Endometrium (tissue), 2 donors: ENCODE measurements at regions not wholly inside any gene's neighbourhood (a gene's known extent, or its start where the extent isn't known, plus 50 kb on each side); places are given as distances from the start of the nearest gene placed in this dataset.
"Not testable (repeated sequence)": the region's sequence is repeated elsewhere in the genome, so short reads cannot be mapped to it uniquely, and the experiment has no call there.

Experiments
- FAIRE-seq: peaks from 2 replicates; lab custom pipeline; 2012; peaks lifted over from hg19 to GRCh38; lab: Jason Lieb, UNC
- donor health status: control.
- donor health status: control.

GRCh38 chr7:153407291-153408046 lies 644.7 kb upstream of the DPP6 start:
- FAIRE-seq: no peak

- no peak for FAIRE-seq
Observed at GRCh38 chr7:153408360-153409335, 643.5 kb upstream of the DPP6 start.

- not testable (repeated sequence) for FAIRE-seq
Observed at GRCh38 chr7:153409567-153410342, 642.4 kb upstream of the DPP6 start.

GRCh38 chr7:153410997-153411642 lies 641.1 kb upstream of the DPP6 start:
- not testable (repeated sequence) for FAIRE-seq

- not testable (repeated sequence) for FAIRE-seq
Observed at GRCh38 chr7:153412114-153412823, 639.9 kb upstream of the DPP6 start.

- not testable (repeated sequence) for FAIRE-seq
Observed at GRCh38 chr7:153412824-153413198, 639.4 kb upstream of the DPP6 start.

GRCh38 chr7:153413199-153413539 lies 639.0 kb upstream of the DPP6 start:
- FAIRE-seq: no peak

GRCh38 chr7:153413540-153414287 lies 638.5 kb upstream of the DPP6 start:
- no peak for FAIRE-seq

GRCh38 chr7:153414288-153414629 lies 637.9 kb upstream of the DPP6 start:
- no peak for FAIRE-seq

- no peak for FAIRE-seq
Observed at GRCh38 chr7:153415632-153416031, 636.6 kb upstream of the DPP6 start.

GRCh38 chr7:153422291-153423209 lies 629.6 kb upstream of the DPP6 start:
- FAIRE-seq: no peak

GRCh38 chr7:153423210-153423590 lies 629.0 kb upstream of the DPP6 start:
- FAIRE-seq: no peak

GRCh38 chr7:153430931-153431330 lies 621.3 kb upstream of the DPP6 start:
- FAIRE-seq: no peak

- no peak for FAIRE-seq
Observed at GRCh38 chr7:153432063-153432462, 620.1 kb upstream of the DPP6 start.

- no peak for FAIRE-seq
Observed at GRCh38 chr7:153433223-153433622, 619.0 kb upstream of the DPP6 start.

GRCh38 chr7:153440715-153441114 lies 611.5 kb upstream of the DPP6 start:
- FAIRE-seq: no peak

GRCh38 chr7:153443032-153443701 lies 609.0 kb upstream of the DPP6 start:
- no peak for FAIRE-seq

GRCh38 chr7:153444641-153445040 lies 607.6 kb upstream of the DPP6 start:
- FAIRE-seq: no peak

- FAIRE-seq: no peak
Observed at GRCh38 chr7:153445641-153446040, 606.6 kb upstream of the DPP6 start.
